HepG2 (cell line): ENCODE measurements at regions not wholly inside any gene's neighbourhood (a gene's known extent, or its start where the extent isn't known, plus 50 kb on each side); places are given as distances from the start of the nearest gene placed in this dataset.

Experiments
- CSRNP2 ChIP-seq: sonication (generic); formaldehyde crosslinking; conservative IDR thresholded peaks from 2 replicates; pipeline ENCODE4 v1.8.0; 2022; ENCODE audit warnings: low read depth, missing genetic modification reagents
- EED ChIP-seq: sonication (generic); formaldehyde crosslinking; IDR thresholded peaks from 2 replicates; pipeline ENCODE4 v1.5.0; 2020; ENCODE audit warnings: mild to moderate bottlenecking, missing genetic modification reagents
- FLYWCH1 ChIP-seq: sonication (generic); formaldehyde crosslinking; IDR thresholded peaks from 2 replicates; pipeline ENCODE4 v1.8.1; 2023; ENCODE audit warnings: mild to moderate bottlenecking, missing genetic modification reagents
- MAZ ChIP-seq, 2 experiments: sonication (generic) in 1 of 2; formaldehyde crosslinking in 1 of 2; IDR thresholded peaks; 2 replicates each; pipeline versions ENCODE4 v1.5.0 to v1.6.1; 2012 to 2020; ENCODE audit warnings: low read depth in 2 of 2, mild to moderate bottlenecking in 2 of 2, borderline replicate concordance in 1 of 2, improper control_type of control experiment in 1 of 2, low read length in 1 of 2, missing genetic modification reagents in 1 of 2, moderate library complexity in 1 of 2
- MEF2D ChIP-seq: sonication (generic); formaldehyde crosslinking; IDR thresholded peaks from 2 replicates; pipeline ENCODE4 v1.5.1; 2020; ENCODE audit warnings: mild to moderate bottlenecking, missing genetic modification reagents
- NFKB2 ChIP-seq: sonication (generic); formaldehyde crosslinking; IDR thresholded peaks from 2 replicates; pipeline ENCODE4 v1.4.0; 2020; ENCODE audit warnings: missing genetic modification reagents, borderline replicate concordance
- SNAI1 ChIP-seq: sonication (generic); formaldehyde crosslinking; IDR thresholded peaks from 2 replicates; pipeline ENCODE4 v1.5.0; 2020; ENCODE audit warnings: mild to moderate bottlenecking, missing genetic modification reagents, borderline replicate concordance
- ZBTB40 ChIP-seq, 2 experiments: fragments of 450-650 bp in 1 of 2; sonication (generic) in 1 of 2; formaldehyde crosslinking in 1 of 2; IDR thresholded peaks; 2 replicates each; pipeline versions ENCODE4 v1.6.1 to v1.8.0; 2016 to 2022; ENCODE audit warnings: antibody characterized with exemption in 1 of 2, mild to moderate bottlenecking in 1 of 2, missing genetic modification reagents in 1 of 2
- ZFP36 ChIP-seq: fragments of 150-350 bp; IDR thresholded peaks from 2 replicates; pipeline ENCODE4 v1.6.1; 2018; ENCODE audit warnings: borderline replicate concordance, low read length, low read depth; ENCODE audit not compliant: partially characterized antibody
- ZKSCAN8 ChIP-seq: IDR thresholded peaks from 2 replicates; pipeline ENCODE4 v1.6.1; 2016; ENCODE audit warnings: borderline replicate concordance, missing genetic modification reagents, missing compliant biosample characterization
- ZNF430 ChIP-seq: sonication (generic); formaldehyde crosslinking; IDR thresholded peaks from 2 replicates; pipeline ENCODE4 v1.9.0; 2021; ENCODE audit warnings: mild to moderate bottlenecking, missing genetic modification reagents
- ZNF432 ChIP-seq: sonication (generic); formaldehyde crosslinking; IDR thresholded peaks from 2 replicates; pipeline ENCODE4 v1.5.0; 2020; ENCODE audit warnings: missing genetic modification reagents, mild to moderate bottlenecking, borderline replicate concordance
- ZNF660 ChIP-seq: sonication (generic); formaldehyde crosslinking; IDR thresholded peaks from 2 replicates; pipeline ENCODE4 v1.5.1; 2020; ENCODE audit warnings: mild to moderate bottlenecking, low read depth, missing genetic modification reagents, borderline replicate concordance
- ZNF772 ChIP-seq: sonication (generic); formaldehyde crosslinking; IDR thresholded peaks from 2 replicates; pipeline ENCODE4 v1.5.0; 2020; ENCODE audit warnings: mild to moderate bottlenecking, missing genetic modification reagents
- ZNF850 ChIP-seq: sonication (generic); formaldehyde crosslinking; conservative IDR thresholded peaks from 2 replicates; pipeline ENCODE4 v1.9.0; 2021; ENCODE audit warnings: mild to moderate bottlenecking, missing genetic modification reagents
- TF ChIP-seq, protein P1 (sequence below): sonication (generic); formaldehyde crosslinking; IDR thresholded peaks from 2 replicates; pipeline ENCODE4 v1.4.0; 2020; ENCODE audit warnings: mild to moderate bottlenecking, missing genetic modification reagents

GRCh38 chr20:50328222-50328979, 137.8 kb downstream of the CEBPB start (continued):
- TF ChIP-seq ZBTB40 (IDR thresholded peaks at IDR 0.05) (no peak), ZBTB40 (CRISPR knock-in tag; IDR thresholded peaks at IDR 0.05) (no peak; the same call in 1 of the 2 replicates), ZFP36 (peak; percentile 44), MEF2D (CRISPR knock-in tag) (no peak), FLYWCH1 (CRISPR knock-in tag) (no peak), ZNF660 (no peak), EED (CRISPR knock-in tag) (peak; percentile 80), MAZ (IDR thresholded peaks at IDR 0.05; ENCODE audit: borderline replicate concordance, low read depth, low read length) (no peak), MAZ (CRISPR knock-in tag; IDR thresholded peaks at IDR 0.05; ENCODE audit: low read depth) (no peak; the same call in 1 of the 2 replicates), ZNF850 (no peak), SNAI1 (CRISPR knock-in tag) (no peak), ZKSCAN8 (CRISPR knock-in tag) (no peak), ZNF430 (peak; percentile 100), ZNF432 (CRISPR knock-in tag) (no peak), CSRNP2 (CRISPR knock-in tag) (no peak), ZNF772 (0 out of 2 replicates have a peak, but pooled peaks have one; percentile 32), NFKB2 (CRISPR knock-in tag) (no peak)
- TF ChIP-seq, protein P1, sequence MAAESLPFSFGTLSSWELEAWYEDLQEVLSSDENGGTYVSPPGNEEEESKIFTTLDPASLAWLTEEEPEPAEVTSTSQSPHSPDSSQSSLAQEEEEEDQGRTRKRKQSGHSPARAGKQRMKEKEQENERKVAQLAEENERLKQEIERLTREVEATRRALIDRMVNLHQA (CRISPR knock-in tag), result no peak
